IPS-15b (cell line): ENCODE measurements at regions not wholly inside any gene's neighbourhood (a gene's known extent, or its start where the extent isn't known, plus 50 kb on each side); places are given as distances from the start of the nearest gene placed in this dataset.

Experiments
- H3K27me3 ChIP-seq: one replicate; pipeline ENCODE4 v1.6.1; 2013; ENCODE audit warnings: low read length; ENCODE audit not compliant: control insufficient read depth, insufficient read depth
- H3K36me3 ChIP-seq: one replicate; pipeline ENCODE4 v1.6.1; 2013; ENCODE audit warnings: low read length; ENCODE audit not compliant: control insufficient read depth, insufficient read depth
- H3K4me1 ChIP-seq: one replicate; pipeline ENCODE4 v1.6.1; 2013; ENCODE audit warnings: mild to moderate bottlenecking, low read length; ENCODE audit not compliant: control insufficient read depth, insufficient read depth
- H3K4me3 ChIP-seq: one replicate; pipeline ENCODE4 v1.5.1; 2013; ENCODE audit warnings: low read depth, low read length
- H3K9ac ChIP-seq: one replicate; pipeline ENCODE4 v1.6.1; 2013; ENCODE audit warnings: low read depth, mild to moderate bottlenecking, low read length
- H3K9me3 ChIP-seq: one replicate; pipeline ENCODE4 v1.6.1; 2013; ENCODE audit warnings: mild to moderate bottlenecking, low read length; ENCODE audit not compliant: control insufficient read depth, insufficient read depth

- H3K27me3 ChIP-seq: no peaks in the 10 kb centered on the region
- H3K4me1 ChIP-seq: no peaks in the 10 kb centered on the region
- no peaks in the 10 kb centered on the region for H3K36me3 ChIP-seq
- no peak overlapping the region for H3K9ac ChIP-seq
- no peak overlapping the region for H3K4me3 ChIP-seq
- H3K9me3 ChIP-seq: no peaks in the 10 kb centered on the region
Observed at GRCh38 chr10:8588135-8588534, 533.6 kb downstream of the GATA3 start.

- Histone ChIP-seq H3K9me3 (no peaks in the 10 kb centered on the region), H3K4me1 (no peaks in the 10 kb centered on the region), H3K27me3 (no peaks in the 10 kb centered on the region), H3K9ac (no peak overlapping the region), H3K4me3 (no peak overlapping the region), H3K36me3 (no peaks in the 10 kb centered on the region)
Observed at GRCh38 chr10:8590518-8590917, 536.0 kb downstream of the GATA3 start.

GRCh38 chr10:8591640-8592039, 537.2 kb downstream of the GATA3 start:
- no peaks in the 10 kb centered on the region for H3K27me3 ChIP-seq
- H3K9me3 ChIP-seq: no peaks in the 10 kb centered on the region
- no peaks in the 10 kb centered on the region for H3K36me3 ChIP-seq
- H3K4me3 ChIP-seq: no peak overlapping the region
- no peak overlapping the region for H3K9ac ChIP-seq
- H3K4me1 ChIP-seq: no peaks in the 10 kb centered on the region

- Histone ChIP-seq H3K9ac (no peak overlapping the region), H3K36me3 (no peaks in the 10 kb centered on the region), H3K27me3 (no peaks in the 10 kb centered on the region), H3K9me3 (no peaks in the 10 kb centered on the region), H3K4me1 (no peaks in the 10 kb centered on the region), H3K4me3 (no peak overlapping the region)
Observed at GRCh38 chr10:8594176-8594575, 539.7 kb downstream of the GATA3 start.

- Histone ChIP-seq H3K4me3 (no peak overlapping the region), H3K36me3 (no peaks in the 10 kb centered on the region), H3K27me3 (no peaks in the 10 kb centered on the region), H3K9ac (no peak overlapping the region), H3K4me1 (no peaks in the 10 kb centered on the region), H3K9me3 (no peaks in the 10 kb centered on the region)
Observed at GRCh38 chr10:8594711-8595110, 540.2 kb downstream of the GATA3 start.

- Histone ChIP-seq H3K9ac (no peak overlapping the region), H3K4me3 (no peak overlapping the region), H3K4me1 (no peaks in the 10 kb centered on the region), H3K9me3 (no peaks in the 10 kb centered on the region), H3K36me3 (no peaks in the 10 kb centered on the region), H3K27me3 (no peaks in the 10 kb centered on the region)
Observed at GRCh38 chr10:8595140-8595539, 540.7 kb downstream of the GATA3 start.

- no peaks in the 10 kb centered on the region for H3K36me3 ChIP-seq
- H3K4me1 ChIP-seq: no peaks in the 10 kb centered on the region
- H3K27me3 ChIP-seq: no peaks in the 10 kb centered on the region
- no peaks in the 10 kb centered on the region for H3K9me3 ChIP-seq
- H3K9ac ChIP-seq: no peak overlapping the region
- no peak overlapping the region for H3K4me3 ChIP-seq
Observed at GRCh38 chr10:8596929-8597472, 542.5 kb downstream of the GATA3 start.

GRCh38 chr10:8600192-8600591, 545.7 kb downstream of the GATA3 start:
- Histone ChIP-seq H3K9me3 (no peaks in the 10 kb centered on the region), H3K36me3 (no peaks in the 10 kb centered on the region), H3K9ac (no peak overlapping the region), H3K4me3 (no peak overlapping the region), H3K27me3 (no peaks in the 10 kb centered on the region), H3K4me1 (no peaks in the 10 kb centered on the region)

- Histone ChIP-seq H3K9ac (no peak overlapping the region), H3K4me1 (no peaks in the 10 kb centered on the region), H3K27me3 (no peaks in the 10 kb centered on the region), H3K4me3 (no peak overlapping the region), H3K36me3 (no peaks in the 10 kb centered on the region), H3K9me3 (no peaks in the 10 kb centered on the region)
Observed at GRCh38 chr10:8602821-8603220, 548.3 kb downstream of the GATA3 start.

GRCh38 chr10:8614054-8614565, 559.6 kb downstream of the GATA3 start:
- no peak overlapping the region for H3K9ac ChIP-seq
- no peaks in the 10 kb centered on the region for H3K27me3 ChIP-seq

GRCh38 chr10:8615118-8615517, 560.6 kb downstream of the GATA3 start:
- H3K27me3 ChIP-seq: no peaks in the 10 kb centered on the region
- H3K9me3 ChIP-seq: no peaks in the 10 kb centered on the region
- H3K4me1 ChIP-seq: no peaks in the 10 kb centered on the region
- no peak overlapping the region for H3K9ac ChIP-seq
- no peak overlapping the region for H3K4me3 ChIP-seq
- no peaks in the 10 kb centered on the region for H3K36me3 ChIP-seq

More at GRCh38 chr10:8614054-8614565, 559.6 kb downstream of the GATA3 start:
- H3K9me3 ChIP-seq: no peaks in the 10 kb centered on the region
- H3K36me3 ChIP-seq: no peaks in the 10 kb centered on the region
- no peak overlapping the region for H3K4me3 ChIP-seq
- no peaks in the 10 kb centered on the region for H3K4me1 ChIP-seq

- Histone ChIP-seq H3K9ac (no peak overlapping the region), H3K4me1 (no peaks in the 10 kb centered on the region), H3K27me3 (no peaks in the 10 kb centered on the region), H3K9me3 (no peaks in the 10 kb centered on the region), H3K36me3 (no peaks in the 10 kb centered on the region), H3K4me3 (no peak overlapping the region)
Observed at GRCh38 chr10:8616166-8616565, 561.7 kb downstream of the GATA3 start.
